ENCODE measurements at regions not wholly inside any gene's neighbourhood (a gene's known extent, or its start where the extent isn't known, plus 50 kb on each side); places are given as distances from the start of the nearest gene placed in this dataset.
"Not testable (repeated sequence)": the region's sequence is repeated elsewhere in the genome, so short reads cannot be mapped to it uniquely, and the experiment has no call there.

- DNase-seq (ENCODE audit: low read depth): no peak
Observed at GRCh38 chr11:112514011-112514740, 253.5 kb upstream of the PLET1 start.

GRCh38 chr11:112516261-112516660 lies 255.6 kb upstream of the PLET1 start:
- DNase-seq (ENCODE audit: low read depth): no peak

GRCh38 chr11:112516755-112517154 lies 256.1 kb upstream of the PLET1 start:
- no peak for DNase-seq (ENCODE audit: low read depth)

GRCh38 chr11:112518371-112518770 lies 257.7 kb upstream of the PLET1 start:
- no peak for DNase-seq (ENCODE audit: low read depth)

- DNase-seq (ENCODE audit: low read depth): no peak
Observed at GRCh38 chr11:112519751-112520150, 259.1 kb upstream of the PLET1 start.

GRCh38 chr11:112520354-112520753 lies 259.7 kb upstream of the PLET1 start:
- DNase-seq (ENCODE audit: low read depth): no peak

GRCh38 chr11:112522536-112522935 lies 261.9 kb upstream of the PLET1 start:
- DNase-seq (ENCODE audit: low read depth): no peak

GRCh38 chr11:112523031-112523430 lies 262.4 kb upstream of the PLET1 start:
- DNase-seq (ENCODE audit: low read depth): no peak

GRCh38 chr11:112523477-112523876 lies 262.8 kb upstream of the PLET1 start:
- no peak for DNase-seq (ENCODE audit: low read depth)

GRCh38 chr11:112523951-112524350 lies 263.3 kb upstream of the PLET1 start:
- no peak for DNase-seq (ENCODE audit: low read depth)

- DNase-seq (ENCODE audit: low read depth): no peak
Observed at GRCh38 chr11:112524798-112525197, 264.1 kb upstream of the PLET1 start.

GRCh38 chr11:112525270-112525669 lies 264.6 kb upstream of the PLET1 start:
- DNase-seq (ENCODE audit: low read depth): peak; percentile 65

GRCh38 chr11:112525844-112526590 lies 265.4 kb upstream of the PLET1 start:
- DNase-seq (ENCODE audit: low read depth): no peak

GRCh38 chr11:112526699-112527416 lies 266.2 kb upstream of the PLET1 start:
- DNase-seq (ENCODE audit: low read depth): no peak

- no peak for DNase-seq (ENCODE audit: low read depth)
Observed at GRCh38 chr11:112529071-112529470, 268.4 kb upstream of the PLET1 start.

GRCh38 chr11:112532506-112532905 lies 271.8 kb upstream of the PLET1 start:
- DNase-seq (ENCODE audit: low read depth): no peak

GRCh38 chr11:112533682-112534081 lies 273.0 kb upstream of the PLET1 start:
- DNase-seq (ENCODE audit: low read depth): no peak

GRCh38 chr11:112534208-112534607 lies 273.5 kb upstream of the PLET1 start:
- DNase-seq (ENCODE audit: low read depth): no peak

GRCh38 chr11:112537026-112537425 lies 276.4 kb upstream of the PLET1 start:
- no peak for DNase-seq (ENCODE audit: low read depth)

- DNase-seq (ENCODE audit: low read depth): no peak
Observed at GRCh38 chr11:112537846-112538330, 277.2 kb upstream of the PLET1 start.

GRCh38 chr11:112538534-112539280 lies 278.0 kb upstream of the PLET1 start:
- no peak for DNase-seq (ENCODE audit: low read depth)

GRCh38 chr11:112539281-112539555 lies 278.6 kb upstream of the PLET1 start:
- DNase-seq (ENCODE audit: low read depth): not testable (repeated sequence)

Measured in stromal cell of bone marrow (primary cell).